HG02885 (cell line): ENCODE measurements at regions not wholly inside any gene's neighbourhood (a gene's known extent, or its start where the extent isn't known, plus 50 kb on each side); places are given as distances from the start of the nearest gene placed in this dataset.
A peak's percentile ranks its signal among the peaks of the same experiment; 100 is the strongest.

Experiments used
- ATAC-seq: cut with Tn5 transposase; IDR thresholded peaks from one replicate; pipeline ENCODE4 v1.9.1; 2021; ENCODE audit warnings: mild to moderate bottlenecking; ENCODE audit not compliant: unreplicated experiment, poor library complexity

- no peak for ATAC-seq
Observed at GRCh38 chr16:27123795-27124409, 57.2 kb downstream of the C16orf82 start.

GRCh38 chr16:27127308-27127707 is 60.6 kb downstream of the C16orf82 start:
- no peak for ATAC-seq

GRCh38 chr16:27129401-27129800 is 62.7 kb downstream of the C16orf82 start:
- ATAC-seq = no peak

- no peak for ATAC-seq
Observed at GRCh38 chr16:27138257-27138656, 65.1 kb upstream of the KDM8 start.

GRCh38 chr16:27145630-27146029 is 57.7 kb upstream of the KDM8 start:
- no peak for ATAC-seq

- ATAC-seq = peak; percentile 70
Observed at GRCh38 chr16:27149986-27150385, 53.3 kb upstream of the KDM8 start.

GRCh38 chr16:27152121-27152520 is 51.2 kb upstream of the KDM8 start:
- ATAC-seq = no peak

- no peak for ATAC-seq
Observed at GRCh38 chr16:27152801-27153200, 50.5 kb upstream of the KDM8 start.
